WTC11 (cell line): ENCODE measurements at regions not wholly inside any gene's neighbourhood (a gene's known extent, or its start where the extent isn't known, plus 50 kb on each side); places are given as distances from the start of the nearest gene placed in this dataset.

ENCODE experiments used
- ATAC-seq: fragments of 200-7000 bp; cut with Tn5 transposase; 2 replicates; pipeline ENCODE4 v1.10.0; 2021; ENCODE audit warnings: mild to moderate bottlenecking, moderate library complexity
- CTCF ChIA-PET: fragments of 300-600 bp; sonication (Branson Sonifier 250); formaldehyde crosslinking; loops from one replicate; lab custom pipeline; 2021; ENCODE audit warnings: antibody characterized with exemption; lab: Charles Lee
- POLR2A ChIA-PET: fragments of 350-600 bp; sonication (Branson Sonifier 250); formaldehyde crosslinking; loops from one replicate; lab custom pipeline; 2021; ENCODE audit warnings: antibody characterized with exemption; lab: Charles Lee
- DNase-seq: peaks from one replicate; pipeline ENCODE4 v3.0.0; 2021; ENCODE audit warnings: low spot score
- H3K27ac Mint-ChIP-seq: 2 replicates; pipeline ENCODE4 v1.8.0; 2021; ENCODE audit warnings: mixed read lengths
- H3K27me3 Mint-ChIP-seq: 2 replicates; pipeline ENCODE4 v1.8.0; 2021; ENCODE audit warnings: low read depth, mild to moderate bottlenecking, moderate library complexity, mixed read lengths
- H3K36me3 Mint-ChIP-seq: 2 replicates; pipeline ENCODE4 v1.8.0; 2021; ENCODE audit warnings: mixed read lengths
- H3K4me1 Mint-ChIP-seq: 2 replicates; pipeline ENCODE4 v1.8.0; 2022; ENCODE audit warnings: mixed read lengths
- H3K4me3 Mint-ChIP-seq: 2 replicates; pipeline ENCODE4 v1.8.0; 2021; ENCODE audit warnings: mild to moderate bottlenecking, moderate library complexity, mixed read lengths
- H3K9me3 Mint-ChIP-seq: 2 replicates; pipeline ENCODE4 v1.8.0; 2021; ENCODE audit warnings: mixed read lengths
- CREM ChIP-seq: sonication (generic); formaldehyde crosslinking; IDR thresholded peaks from 2 replicates; pipeline ENCODE4 v1.8.1; 2022; ENCODE audit warnings: mild to moderate bottlenecking, missing genetic modification reagents, moderate library complexity
- GABPB1 ChIP-seq: sonication (generic); formaldehyde crosslinking; IDR thresholded peaks from 2 replicates; pipeline ENCODE4 v1.8.1; 2023; ENCODE audit warnings: mild to moderate bottlenecking, missing genetic modification reagents
- GRHL2 ChIP-seq: fragments of 250-450 bp; sonication (Bioruptor Pico); IDR thresholded peaks from 2 replicates; pipeline ENCODE4 v1.8.0; 2022; ENCODE audit warnings: mild to moderate bottlenecking, moderate library complexity; ENCODE audit not compliant: insufficient replicate concordance, severe bottlenecking
- KAT7 ChIP-seq: sonication (generic); formaldehyde crosslinking; IDR thresholded peaks from 2 replicates; pipeline ENCODE4 v1.8.1; 2023; ENCODE audit warnings: missing genetic modification reagents, mild to moderate bottlenecking, borderline replicate concordance
- MXD4 ChIP-seq: fragments of 250-450 bp; sonication (Bioruptor Pico); IDR thresholded peaks from 2 replicates; pipeline ENCODE4 v1.8.0; 2021; ENCODE audit warnings: mild to moderate bottlenecking, moderate library complexity, borderline replicate concordance
- SMAD3 ChIP-seq: sonication (generic); formaldehyde crosslinking; IDR thresholded peaks from 2 replicates; pipeline ENCODE4 v1.8.0; 2022; ENCODE audit warnings: missing genetic modification reagents, mild to moderate bottlenecking, borderline replicate concordance
- SMAD4 ChIP-seq: sonication (generic); formaldehyde crosslinking; IDR thresholded peaks from 2 replicates; pipeline ENCODE4 v1.8.0; 2022; ENCODE audit warnings: mild to moderate bottlenecking, missing genetic modification reagents
- ZBTB21 ChIP-seq: sonication (generic); formaldehyde crosslinking; IDR thresholded peaks from 2 replicates; pipeline ENCODE4 v1.8.1; 2023; ENCODE audit warnings: mild to moderate bottlenecking, missing genetic modification reagents, borderline replicate concordance
- ZNF121 ChIP-seq: sonication (generic); formaldehyde crosslinking; IDR thresholded peaks from 2 replicates; pipeline ENCODE4 v1.8.0; 2023; ENCODE audit warnings: missing genetic modification reagents
- ZNF219 ChIP-seq: sonication (generic); formaldehyde crosslinking; IDR thresholded peaks from 2 replicates; pipeline ENCODE4 v1.8.0; 2023; ENCODE audit warnings: missing genetic modification reagents, mild to moderate bottlenecking, borderline replicate concordance
- ZNF232 ChIP-seq: sonication (generic); formaldehyde crosslinking; IDR thresholded peaks from 2 replicates; pipeline ENCODE4 v1.8.0; 2022; ENCODE audit warnings: mild to moderate bottlenecking, missing genetic modification reagents
- TF ChIP-seq, protein P1 (sequence below): sonication (generic); formaldehyde crosslinking; IDR thresholded peaks from 2 replicates; pipeline ENCODE4 v1.8.0; 2022; ENCODE audit warnings: mild to moderate bottlenecking, missing genetic modification reagents
- TF ChIP-seq, protein P2 (sequence below): sonication (generic); formaldehyde crosslinking; IDR thresholded peaks from 2 replicates; pipeline ENCODE4 v1.8.1; 2022; ENCODE audit warnings: mild to moderate bottlenecking, missing genetic modification reagents, moderate library complexity, borderline replicate concordance
- TF ChIP-seq, protein P3 (sequence below): sonication (generic); formaldehyde crosslinking; IDR thresholded peaks from 2 replicates; pipeline ENCODE4 v1.8.1; 2023; ENCODE audit warnings: mild to moderate bottlenecking, missing genetic modification reagents, moderate library complexity
- TF ChIP-seq, protein P4 (sequence below): fragments of 250-450 bp; sonication (Bioruptor Pico); IDR thresholded peaks from 2 replicates; pipeline ENCODE4 v1.9.0; 2021; ENCODE audit warnings: mild to moderate bottlenecking
- TF ChIP-seq, protein P5 (sequence below): fragments of 250-450 bp; sonication (Bioruptor Pico); conservative IDR thresholded peaks from 2 replicates; pipeline ENCODE4 v1.9.0; 2021; ENCODE audit warnings: mild to moderate bottlenecking
- TF ChIP-seq, protein P6 (sequence below): fragments of 200-600 bp; IDR thresholded peaks from 2 replicates; pipeline ENCODE4 v1.8.0; 2022; ENCODE audit warnings: antibody characterized with exemption

DNA sequence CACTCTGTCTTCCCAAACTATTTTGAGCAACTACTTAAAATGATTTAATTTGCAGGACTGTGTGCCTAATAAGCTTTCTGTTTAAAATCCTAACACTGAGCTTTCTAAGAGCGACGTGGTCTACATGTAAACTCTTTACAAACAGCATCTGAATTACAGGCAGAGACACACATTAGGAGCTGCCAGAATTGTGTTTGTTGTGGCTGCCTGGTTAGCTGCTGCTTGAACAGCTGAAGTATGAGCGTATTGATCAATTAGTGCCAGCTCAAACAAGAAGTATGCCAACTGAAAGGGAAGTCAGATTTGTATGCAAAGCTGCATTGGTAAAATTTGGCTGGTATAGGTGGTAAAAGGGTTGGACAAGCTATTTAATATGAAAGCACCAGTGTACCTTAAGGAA is 384.4 kb downstream of the PCDH7 start (continued):
- TF ChIP-seq SMAD4 (no peak), MXD4 (CRISPR knock-in tag) (no peak), GABPB1 (CRISPR knock-in tag) (no peak), ZNF121 (CRISPR knock-in tag) (no peak), KAT7 (CRISPR knock-in tag) (no peak), ZNF232 (CRISPR knock-in tag) (no peak), CREM (no peak), ZNF219 (no peak), SMAD3 (CRISPR knock-in tag) (no peak)
- TF ChIP-seq, protein P1, sequence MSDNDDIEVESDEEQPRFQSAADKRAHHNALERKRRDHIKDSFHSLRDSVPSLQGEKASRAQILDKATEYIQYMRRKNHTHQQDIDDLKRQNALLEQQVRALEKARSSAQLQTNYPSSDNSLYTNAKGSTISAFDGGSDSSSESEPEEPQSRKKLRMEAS (CRISPR knock-in tag): no peak
- TF ChIP-seq, protein P2, sequence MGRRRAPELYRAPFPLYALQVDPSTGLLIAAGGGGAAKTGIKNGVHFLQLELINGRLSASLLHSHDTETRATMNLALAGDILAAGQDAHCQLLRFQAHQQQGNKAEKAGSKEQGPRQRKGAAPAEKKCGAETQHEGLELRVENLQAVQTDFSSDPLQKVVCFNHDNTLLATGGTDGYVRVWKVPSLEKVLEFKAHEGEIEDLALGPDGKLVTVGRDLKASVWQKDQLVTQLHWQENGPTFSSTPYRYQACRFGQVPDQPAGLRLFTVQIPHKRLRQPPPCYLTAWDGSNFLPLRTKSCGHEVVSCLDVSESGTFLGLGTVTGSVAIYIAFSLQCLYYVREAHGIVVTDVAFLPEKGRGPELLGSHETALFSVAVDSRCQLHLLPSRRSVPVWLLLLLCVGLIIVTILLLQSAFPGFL (CRISPR knock-in tag): no peak
- TF ChIP-seq, protein P3, sequence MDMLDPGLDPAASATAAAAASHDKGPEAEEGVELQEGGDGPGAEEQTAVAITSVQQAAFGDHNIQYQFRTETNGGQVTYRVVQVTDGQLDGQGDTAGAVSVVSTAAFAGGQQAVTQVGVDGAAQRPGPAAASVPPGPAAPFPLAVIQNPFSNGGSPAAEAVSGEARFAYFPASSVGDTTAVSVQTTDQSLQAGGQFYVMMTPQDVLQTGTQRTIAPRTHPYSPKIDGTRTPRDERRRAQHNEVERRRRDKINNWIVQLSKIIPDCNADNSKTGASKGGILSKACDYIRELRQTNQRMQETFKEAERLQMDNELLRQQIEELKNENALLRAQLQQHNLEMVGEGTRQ (CRISPR knock-in tag): no peak
- TF ChIP-seq, protein P4, sequence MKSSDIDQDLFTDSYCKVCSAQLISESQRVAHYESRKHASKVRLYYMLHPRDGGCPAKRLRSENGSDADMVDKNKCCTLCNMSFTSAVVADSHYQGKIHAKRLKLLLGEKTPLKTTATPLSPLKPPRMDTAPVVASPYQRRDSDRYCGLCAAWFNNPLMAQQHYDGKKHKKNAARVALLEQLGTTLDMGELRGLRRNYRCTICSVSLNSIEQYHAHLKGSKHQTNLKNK (CRISPR knock-in tag): no peak

DNA sequence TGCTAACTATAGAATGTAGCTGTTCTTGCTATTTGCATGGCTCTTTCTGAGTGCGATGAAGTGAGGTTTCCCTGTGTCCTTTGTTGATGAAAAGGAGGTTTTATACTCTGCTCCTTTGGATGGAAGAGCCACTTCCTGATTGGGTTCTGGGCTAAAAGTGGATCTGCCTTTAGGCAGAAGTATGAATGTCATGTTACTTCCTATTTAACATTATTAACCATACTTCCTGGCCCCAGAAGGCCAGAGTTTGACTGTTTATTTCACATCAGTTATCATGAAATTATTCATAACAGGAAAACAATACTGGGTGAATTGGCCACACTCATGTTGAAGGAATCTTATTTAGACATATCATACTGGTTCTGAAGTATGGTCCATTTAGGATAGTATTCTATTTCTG is 386.2 kb downstream of the PCDH7 start:
- H3K9me3 Mint-ChIP-seq: no peaks in the 10 kb centered on the region
- H3K27ac Mint-ChIP-seq: no peak overlapping the region
- no peaks in the 10 kb centered on the region for H3K4me1 Mint-ChIP-seq
- DNase-seq (no peak), ATAC-seq (no peak)
- TF ChIP-seq GRHL2 (CRISPR knock-in tag) (no peak), ZBTB21 (CRISPR knock-in tag) (no peak)
- TF ChIP-seq, protein P5, sequence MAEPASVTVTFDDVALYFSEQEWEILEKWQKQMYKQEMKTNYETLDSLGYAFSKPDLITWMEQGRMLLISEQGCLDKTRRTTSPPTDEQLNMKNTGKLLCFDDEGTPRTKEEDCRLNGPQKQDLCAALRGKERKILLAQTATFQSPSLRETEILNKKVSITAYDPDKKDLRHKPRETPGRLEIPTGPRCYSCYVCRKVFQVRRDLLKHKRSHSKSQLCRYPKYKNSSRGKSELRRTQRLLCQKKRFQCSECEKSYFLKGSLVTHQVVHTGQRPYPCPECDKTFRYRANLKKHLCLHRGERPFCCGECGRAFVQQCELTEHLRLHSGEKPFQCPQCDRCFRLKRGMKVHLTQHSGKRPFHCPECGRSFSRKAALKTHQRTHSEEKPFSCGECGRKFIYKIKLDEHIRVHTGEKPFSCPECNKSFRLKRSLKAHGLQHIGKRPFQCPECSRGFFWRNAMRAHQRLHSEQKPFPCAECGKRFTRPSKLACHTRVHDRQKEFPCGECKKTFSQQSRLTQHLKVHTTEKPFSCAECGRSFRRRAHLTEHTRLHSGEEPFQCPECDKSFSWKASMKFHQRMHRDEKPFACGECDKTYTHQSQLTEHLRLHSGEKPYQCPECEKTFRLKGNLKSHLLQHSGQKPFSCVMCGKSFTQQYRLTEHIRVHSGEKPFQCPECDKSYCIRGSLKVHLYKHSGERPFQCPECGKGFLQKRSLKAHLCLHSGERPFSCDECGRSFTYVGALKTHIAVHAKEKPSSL (CRISPR knock-in tag): no peak
- TF ChIP-seq, protein P2 (CRISPR knock-in tag): no peak
- TF ChIP-seq, protein P6, sequence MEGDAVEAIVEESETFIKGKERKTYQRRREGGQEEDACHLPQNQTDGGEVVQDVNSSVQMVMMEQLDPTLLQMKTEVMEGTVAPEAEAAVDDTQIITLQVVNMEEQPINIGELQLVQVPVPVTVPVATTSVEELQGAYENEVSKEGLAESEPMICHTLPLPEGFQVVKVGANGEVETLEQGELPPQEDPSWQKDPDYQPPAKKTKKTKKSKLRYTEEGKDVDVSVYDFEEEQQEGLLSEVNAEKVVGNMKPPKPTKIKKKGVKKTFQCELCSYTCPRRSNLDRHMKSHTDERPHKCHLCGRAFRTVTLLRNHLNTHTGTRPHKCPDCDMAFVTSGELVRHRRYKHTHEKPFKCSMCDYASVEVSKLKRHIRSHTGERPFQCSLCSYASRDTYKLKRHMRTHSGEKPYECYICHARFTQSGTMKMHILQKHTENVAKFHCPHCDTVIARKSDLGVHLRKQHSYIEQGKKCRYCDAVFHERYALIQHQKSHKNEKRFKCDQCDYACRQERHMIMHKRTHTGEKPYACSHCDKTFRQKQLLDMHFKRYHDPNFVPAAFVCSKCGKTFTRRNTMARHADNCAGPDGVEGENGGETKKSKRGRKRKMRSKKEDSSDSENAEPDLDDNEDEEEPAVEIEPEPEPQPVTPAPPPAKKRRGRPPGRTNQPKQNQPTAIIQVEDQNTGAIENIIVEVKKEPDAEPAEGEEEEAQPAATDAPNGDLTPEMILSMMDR: no peak
- TF ChIP-seq, all 79 proteins: peak for 0
- Mint-ChIP-seq H3K27me3 (no peaks in the 10 kb centered on the region), H3K36me3 (no peaks in the 10 kb centered on the region), H3K4me3 (no peak overlapping the region)
- ChIA-PET POLR2A (no interaction called here), CTCF (no interaction called here)
